ENCODE measurements at regions not wholly inside any gene's neighbourhood (a gene's known extent, or its start where the extent isn't known, plus 50 kb on each side); places are given as distances from the start of the nearest gene placed in this dataset.

DNA sequence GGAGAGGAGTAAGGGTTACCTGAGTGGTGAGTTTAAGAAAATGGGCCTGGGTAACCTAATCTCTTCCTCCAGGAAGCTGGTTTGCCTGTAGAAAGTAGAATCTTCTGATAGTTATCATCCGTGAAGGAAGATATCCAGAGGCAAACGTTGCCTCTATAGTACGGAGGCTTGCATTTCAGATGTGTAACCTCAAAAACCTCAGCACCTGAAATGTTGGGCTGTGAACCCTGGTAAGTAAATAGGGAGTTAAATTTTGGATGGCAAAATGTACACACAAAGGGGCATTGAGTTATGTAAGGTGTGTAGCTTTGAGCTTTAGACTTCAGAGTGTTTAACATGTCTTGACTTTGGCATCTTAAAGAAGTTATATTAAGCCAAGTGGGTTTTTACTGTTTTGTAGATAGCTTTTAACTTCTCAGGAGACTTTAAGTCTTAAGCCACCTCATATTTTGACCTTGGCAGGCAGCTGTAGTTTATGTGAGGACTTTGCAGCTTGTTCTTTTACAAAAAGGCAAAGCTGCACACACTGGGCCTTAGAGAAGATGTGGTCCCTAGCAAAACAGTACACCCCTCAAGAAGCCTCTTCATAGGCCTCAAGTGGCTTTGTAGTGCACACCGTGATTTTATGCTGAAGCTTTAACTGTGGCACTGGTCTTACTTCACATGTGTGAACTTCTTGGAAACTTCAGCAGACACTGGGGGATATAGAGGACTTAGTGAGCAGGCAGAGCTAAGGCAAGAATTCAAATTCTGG lies 83.4 kb downstream of the SNRPE start:
- TF ChIP-seq EZH2phosphoT487 (IDR thresholded peaks at IDR 0.05; ENCODE audit: insufficient read depth, low read depth) (no peak), EZH2 (IDR thresholded peaks at IDR 0.05; ENCODE audit: insufficient read depth, poor library complexity, severe bottlenecking) (no peak)

Data from GM23248 (cell line).